PC-3 (cell line): ENCODE measurements at regions not wholly inside any gene's neighbourhood (a gene's known extent, or its start where the extent isn't known, plus 50 kb on each side); places are given as distances from the start of the nearest gene placed in this dataset.

Source experiments
- EZH2 ChIP-seq: fragments of 300-600 bp; sonication (generic); IDR thresholded peaks from one replicate; pipeline ENCODE4 v1.6.1; 2017; ENCODE audit warnings: antibody characterized with exemption, mild to moderate bottlenecking, low read length; ENCODE audit not compliant: unreplicated experiment
- TF ChIP-seq, protein P1 (sequence below): fragments of 300-600 bp; sonication (generic); conservative IDR thresholded peaks from 2 replicates; pipeline ENCODE4 v1.5.1; 2017; ENCODE audit warnings: antibody characterized with exemption, low read depth, mild to moderate bottlenecking, low read length

DNA sequence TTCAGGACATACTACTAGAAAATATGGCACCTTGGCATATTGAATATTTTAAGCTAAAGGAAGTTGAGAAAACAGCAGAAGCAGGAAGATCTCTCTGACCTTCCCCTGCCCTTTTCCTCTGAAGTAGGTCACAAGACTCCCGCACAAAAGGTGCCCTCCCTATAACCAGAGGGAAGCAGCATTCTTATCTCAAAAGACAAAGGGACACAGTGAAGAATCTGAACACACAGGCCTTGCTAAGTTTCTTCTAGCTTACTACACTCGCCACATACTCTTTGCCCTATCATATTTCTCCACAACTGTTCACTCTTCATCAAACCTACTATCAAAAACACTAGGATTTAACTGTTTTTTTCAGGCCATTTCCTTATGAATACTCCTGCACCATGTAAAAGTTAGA, 151.2 kb downstream of the ELOVL4 start:
- TF ChIP-seq, protein P1, sequence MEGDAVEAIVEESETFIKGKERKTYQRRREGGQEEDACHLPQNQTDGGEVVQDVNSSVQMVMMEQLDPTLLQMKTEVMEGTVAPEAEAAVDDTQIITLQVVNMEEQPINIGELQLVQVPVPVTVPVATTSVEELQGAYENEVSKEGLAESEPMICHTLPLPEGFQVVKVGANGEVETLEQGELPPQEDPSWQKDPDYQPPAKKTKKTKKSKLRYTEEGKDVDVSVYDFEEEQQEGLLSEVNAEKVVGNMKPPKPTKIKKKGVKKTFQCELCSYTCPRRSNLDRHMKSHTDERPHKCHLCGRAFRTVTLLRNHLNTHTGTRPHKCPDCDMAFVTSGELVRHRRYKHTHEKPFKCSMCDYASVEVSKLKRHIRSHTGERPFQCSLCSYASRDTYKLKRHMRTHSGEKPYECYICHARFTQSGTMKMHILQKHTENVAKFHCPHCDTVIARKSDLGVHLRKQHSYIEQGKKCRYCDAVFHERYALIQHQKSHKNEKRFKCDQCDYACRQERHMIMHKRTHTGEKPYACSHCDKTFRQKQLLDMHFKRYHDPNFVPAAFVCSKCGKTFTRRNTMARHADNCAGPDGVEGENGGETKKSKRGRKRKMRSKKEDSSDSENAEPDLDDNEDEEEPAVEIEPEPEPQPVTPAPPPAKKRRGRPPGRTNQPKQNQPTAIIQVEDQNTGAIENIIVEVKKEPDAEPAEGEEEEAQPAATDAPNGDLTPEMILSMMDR: no peak
- TF ChIP-seq EZH2: no peak
